NB4 (cell line): ENCODE measurements at regions not wholly inside any gene's neighbourhood (a gene's known extent, or its start where the extent isn't known, plus 50 kb on each side); places are given as distances from the start of the nearest gene placed in this dataset.

ENCODE experiments used
- CTCF ChIP-seq: IDR thresholded peaks from one replicate; pipeline ENCODE4 v1.5.1; 2012; ENCODE audit warnings: low read depth, low read length
- MAX ChIP-seq: IDR thresholded peaks from 2 replicates; pipeline ENCODE4 v1.6.1; 2011; ENCODE audit warnings: low read depth, low read length
- MYC ChIP-seq: IDR thresholded peaks from 2 replicates; pipeline ENCODE4 v1.6.1; 2011; ENCODE audit warnings: low read depth, low read length
- POLR2A ChIP-seq: IDR thresholded peaks from 2 replicates; pipeline ENCODE4 v1.6.1; 2011; ENCODE audit warnings: mild to moderate bottlenecking; ENCODE audit not compliant: insufficient read length; ENCODE audit errors: extremely low read depth

- TF ChIP-seq MAX, result no peak
- TF ChIP-seq CTCF, result no peak
- no peak for TF ChIP-seq POLR2A
- TF ChIP-seq MYC, result no peak
Measured at GRCh38 chr2:52473526-52473925, 1294.1 kb upstream of the CHAC2 start.
